OCI-LY1 (cell line): ENCODE measurements at regions not wholly inside any gene's neighbourhood (a gene's known extent, or its start where the extent isn't known, plus 50 kb on each side); places are given as distances from the start of the nearest gene placed in this dataset.

Experiments
- H2AFZ ChIP-seq: fragments of 200-600 bp; sonication (generic), shearing (Covaris generic); 2 replicates; pipeline ENCODE4 v1.6.0; 2014; ENCODE audit warnings: antibody characterized with exemption, mild to moderate bottlenecking, low read length
- H3F3A ChIP-seq: fragments of 200-600 bp; sonication (generic), shearing (Covaris generic); 2 replicates; pipeline ENCODE4 v1.6.0; 2014; ENCODE audit warnings: mild to moderate bottlenecking, antibody characterized with exemption, low read length, moderate library complexity; ENCODE audit not compliant: insufficient read depth
- H3K27ac ChIP-seq: fragments of 200-600 bp; sonication (generic); 2 replicates; pipeline ENCODE4 v1.5.1; 2014; ENCODE audit warnings: low read length, mixed run types, mild to moderate bottlenecking, low read depth; ENCODE audit not compliant: poor library complexity, severe bottlenecking
- H3K27me3 ChIP-seq: fragments of 200-600 bp; sonication (generic); 2 replicates; pipeline ENCODE4 v1.6.0; 2014; ENCODE audit warnings: antibody characterized with exemption, mild to moderate bottlenecking, low read length, moderate library complexity; ENCODE audit not compliant: insufficient read depth
- H3K36me3 ChIP-seq: fragments of 200-600 bp; sonication (generic); 2 replicates; pipeline ENCODE4 v1.6.1; 2014; ENCODE audit warnings: mild to moderate bottlenecking, antibody characterized with exemption, low read length, moderate library complexity, mixed read lengths; ENCODE audit not compliant: insufficient read depth
- H3K4me1 ChIP-seq: fragments of 200-600 bp; sonication (generic); 2 replicates; pipeline ENCODE4 v1.5.1; 2014; ENCODE audit warnings: mild to moderate bottlenecking, low read length, moderate library complexity; ENCODE audit not compliant: insufficient read depth, severe bottlenecking
- H3K4me2 ChIP-seq: fragments of 200-600 bp; sonication (generic), shearing (Covaris generic); 2 replicates; pipeline ENCODE4 v1.6.1; 2014; ENCODE audit warnings: low read length
- H3K4me3 ChIP-seq: fragments of 200-600 bp; sonication (generic); 2 replicates; pipeline ENCODE4 v1.5.1; 2014; ENCODE audit warnings: low read length, low read depth, mild to moderate bottlenecking, mixed read lengths; ENCODE audit not compliant: poor library complexity, severe bottlenecking
- H3K79me2 ChIP-seq: fragments of 200-600 bp; shearing (Covaris generic); 2 replicates; pipeline ENCODE4 v1.6.1; 2016; ENCODE audit warnings: mixed run types, low read length, mixed read lengths; ENCODE audit not compliant: insufficient read depth
- H3K9ac ChIP-seq: fragments of 200-600 bp; sonication (generic), shearing (Covaris generic); 2 replicates; pipeline ENCODE4 v1.6.1; 2014; ENCODE audit warnings: mild to moderate bottlenecking, low read length, mixed read lengths
- H3K9me2 ChIP-seq: fragments of 200-600 bp; sonication (generic), shearing (Covaris generic); 2 replicates; pipeline ENCODE4 v1.6.1; 2014; ENCODE audit warnings: low read depth, mild to moderate bottlenecking, low read length, mixed read lengths
- H3K9me3 ChIP-seq: fragments of 200-600 bp; shearing (Covaris generic); 2 replicates; pipeline ENCODE4 v1.6.1; 2014; ENCODE audit warnings: low read length, mixed read lengths
- H4K20me1 ChIP-seq: fragments of 200-600 bp; sonication (generic), shearing (Covaris generic); 2 replicates; pipeline ENCODE4 v1.6.0; 2016; ENCODE audit warnings: mild to moderate bottlenecking, low read length; ENCODE audit not compliant: insufficient read depth
- CTCF ChIP-seq: fragments of 200-600 bp; sonication (generic), shearing (Covaris generic); IDR thresholded peaks from 2 replicates; pipeline ENCODE4 v1.5.1; 2017; ENCODE audit warnings: mild to moderate bottlenecking, antibody characterized with exemption, low read length, moderate library complexity, mixed read lengths
- EZH2 ChIP-seq: fragments of 200-600 bp; sonication (generic), shearing (Covaris generic); IDR thresholded peaks from 2 replicates; pipeline ENCODE4 v1.8.0; 2017; ENCODE audit warnings: borderline replicate concordance, mixed run types, mild to moderate bottlenecking, antibody characterized with exemption, low read length, moderate library complexity, mixed read lengths

GRCh38 chr20:22825546-22825945 is 209.6 kb upstream of the SSTR4 start:
- no peak overlapping the region for H3K4me3 ChIP-seq
- no peaks in the 10 kb centered on the region for H3K9me2 ChIP-seq
- no peaks in the 10 kb centered on the region for H4K20me1 ChIP-seq
- H3K4me1 ChIP-seq, result no peaks in the 10 kb centered on the region
- H3K27me3 ChIP-seq, result no peaks in the 10 kb centered on the region
- TF ChIP-seq EZH2 (no peak), CTCF (no peak)
- no peaks in the 10 kb centered on the region for H3K79me2 ChIP-seq
- no peak overlapping the region for H2AFZ ChIP-seq
- no peaks in the 10 kb centered on the region for H3K36me3 ChIP-seq
- no peaks in the 10 kb centered on the region for H3F3A ChIP-seq
- no peaks in the 10 kb centered on the region for H3K9me3 ChIP-seq
- H3K9ac ChIP-seq, result no peak overlapping the region
- H3K4me2 ChIP-seq, result no peak overlapping the region
- no peak overlapping the region for H3K27ac ChIP-seq

GRCh38 chr20:22826306-22827230 is 208.5 kb upstream of the SSTR4 start:
- no peak overlapping the region for H3K4me3 ChIP-seq
- H3K4me1 ChIP-seq, result no peaks in the 10 kb centered on the region
- no peaks in the 10 kb centered on the region for H3K27me3 ChIP-seq
- no peaks in the 10 kb centered on the region for H3K9me3 ChIP-seq
- H3K9ac ChIP-seq, result no peak overlapping the region
- no peaks in the 10 kb centered on the region for H4K20me1 ChIP-seq
- H3F3A ChIP-seq, result no peaks in the 10 kb centered on the region
- TF ChIP-seq CTCF, result no peak
- no peak for TF ChIP-seq EZH2
- no peak overlapping the region for H2AFZ ChIP-seq
- no peaks in the 10 kb centered on the region for H3K79me2 ChIP-seq
- H3K4me2 ChIP-seq, result no peak overlapping the region
- no peaks in the 10 kb centered on the region for H3K9me2 ChIP-seq
- H3K36me3 ChIP-seq, result no peaks in the 10 kb centered on the region
- no peak overlapping the region for H3K27ac ChIP-seq

- Histone ChIP-seq H3K4me3 (no peak overlapping the region), H3K27ac (no peak overlapping the region), H3K9me2 (no peaks in the 10 kb centered on the region), H3K9ac (no peak overlapping the region), H4K20me1 (no peaks in the 10 kb centered on the region), H3K4me2 (no peak overlapping the region), H3K9me3 (no peaks in the 10 kb centered on the region), H3F3A (no peaks in the 10 kb centered on the region), H3K27me3 (no peaks in the 10 kb centered on the region), H3K36me3 (no peaks in the 10 kb centered on the region), H2AFZ (no peak overlapping the region), H3K4me1 (no peaks in the 10 kb centered on the region), H3K79me2 (no peaks in the 10 kb centered on the region)
- TF ChIP-seq EZH2 (no peak), CTCF (no peak)
Observed at GRCh38 chr20:22827916-22828315, 207.2 kb upstream of the SSTR4 start.
